CD14-positive monocyte (primary cell): ENCODE measurements at regions not wholly inside any gene's neighbourhood (a gene's known extent, or its start where the extent isn't known, plus 50 kb on each side); places are given as distances from the start of the nearest gene placed in this dataset.

ENCODE experiments used
- DNase-seq, 3 donors: peaks; one replicate each; pipeline ENCODE4 v3.0.0-alpha.2; 2011 to 2022
- H2AFZ ChIP-seq: 2 replicates; pipeline ENCODE4 v1.6.0; 2012; ENCODE audit warnings: mild to moderate bottlenecking, low read depth, low read length, inconsistent platforms; ENCODE audit not compliant: insufficient read depth, poor library complexity, severe bottlenecking
- H3K27ac ChIP-seq, 2 donors: 1 replicate in 1 of 2; 2 replicates in 1 of 2; pipeline ENCODE4 v1.5.1; 2012 to 2013; ENCODE audit warnings: low read length in 2 of 2, control low read depth in 1 of 2, inconsistent platforms in 1 of 2, low read depth in 1 of 2, mild to moderate bottlenecking in 1 of 2
- H3K27me3 ChIP-seq, 2 donors: one replicate each; pipeline versions ENCODE4 v1.6.0 to v1.6.1; 2011 to 2013; ENCODE audit warnings: low read length in 2 of 2; ENCODE audit not compliant: control insufficient read depth in 2 of 2, insufficient read depth in 2 of 2
- H3K36me3 ChIP-seq, 2 donors: replicated peaks in 1 of 2; 1 replicate in 1 of 2; 2 replicates in 1 of 2; pipeline versions ENCODE4 v1.5.1 to v1.6.1; 2012 to 2013; ENCODE audit warnings: low read length in 2 of 2, control low read depth in 1 of 2, inconsistent platforms in 1 of 2, mild to moderate bottlenecking in 1 of 2; ENCODE audit not compliant: insufficient read depth in 2 of 2, control insufficient read depth in 1 of 2
- H3K4me1 ChIP-seq, 2 donors: 1 replicate in 1 of 2; 2 replicates in 1 of 2; pipeline versions ENCODE4 v1.5.1 to v1.6.1; 2012 to 2013; ENCODE audit warnings: low read length in 2 of 2, control low read depth in 1 of 2, inconsistent platforms in 1 of 2, mild to moderate bottlenecking in 1 of 2, moderate library complexity in 1 of 2; ENCODE audit not compliant: insufficient read depth in 2 of 2, control insufficient read depth in 1 of 2
- H3K4me2 ChIP-seq: replicated peaks from 2 replicates; pipeline ENCODE3; 2012; ENCODE audit warnings: low read length, moderate library complexity, mild to moderate bottlenecking; ENCODE audit not compliant: poor library complexity, severe bottlenecking; ENCODE audit errors: extremely low read depth
- H3K4me3 ChIP-seq, 3 experiments: fragments of 200-600 bp in 1 of 3; sonication (generic) in 1 of 3; replicated peaks in 1 of 3; 1 replicate in 2 of 3; 2 replicates in 1 of 3; pipeline ENCODE4 v1.5.1; 2011 to 2013; ENCODE audit warnings: low read length in 3 of 3, mild to moderate bottlenecking in 3 of 3, control low read depth in 2 of 3, low read depth in 2 of 3, inconsistent platforms in 1 of 3, moderate library complexity in 1 of 3
- H3K79me2 ChIP-seq: 2 replicates; pipeline ENCODE4 v1.6.0; 2012; ENCODE audit warnings: mild to moderate bottlenecking, control low read depth, inconsistent platforms, low read length, moderate library complexity; ENCODE audit not compliant: insufficient read depth
- H3K9ac ChIP-seq: 2 replicates; pipeline ENCODE4 v1.6.0; 2017; ENCODE audit warnings: low read length, mild to moderate bottlenecking; ENCODE audit not compliant: insufficient read depth, poor library complexity, severe bottlenecking
- H3K9me3 ChIP-seq, 2 donors: replicated peaks in 1 of 2; 1 replicate in 1 of 2; 2 replicates in 1 of 2; pipeline versions ENCODE4 v1.5.1 to v1.6.1; 2012 to 2013; ENCODE audit warnings: low read length in 2 of 2, control low read depth in 1 of 2; ENCODE audit not compliant: control insufficient read depth in 1 of 2, insufficient read depth in 1 of 2
- H4K20me1 ChIP-seq: 2 replicates; pipeline ENCODE4 v1.6.0; 2012; ENCODE audit warnings: mild to moderate bottlenecking, low read length, control low read depth, moderate library complexity; ENCODE audit not compliant: insufficient read depth
- H3K27ac Mint-ChIP-seq, 7 donors: one replicate each; pipeline ENCODE4 v1.8.0; 2020; ENCODE audit warnings: mild to moderate bottlenecking in 7 of 7, mixed read lengths in 7 of 7, moderate library complexity in 6 of 7, inconsistent platforms in 2 of 7
- H3K27me3 Mint-ChIP-seq, 3 donors: one replicate each; pipeline ENCODE4 v1.8.0; 2021 to 2022; ENCODE audit warnings: low read depth in 3 of 3, mild to moderate bottlenecking in 3 of 3, mixed read lengths in 3 of 3, moderate library complexity in 3 of 3, inconsistent platforms in 1 of 3
- H3K36me3 Mint-ChIP-seq, 2 donors: one replicate each; pipeline ENCODE4 v1.8.0; 2020; ENCODE audit warnings: mixed read lengths in 2 of 2, inconsistent platforms in 1 of 2, mild to moderate bottlenecking in 1 of 2
- H3K4me1 Mint-ChIP-seq: one replicate; pipeline ENCODE4 v1.8.0; 2020; ENCODE audit warnings: mild to moderate bottlenecking, mixed read lengths
- H3K4me3 Mint-ChIP-seq, 2 donors: one replicate each; pipeline ENCODE4 v1.8.0; 2020; ENCODE audit warnings: mild to moderate bottlenecking in 2 of 2, mixed read lengths in 2 of 2, moderate library complexity in 1 of 2
- H3K9me3 Mint-ChIP-seq, 7 donors: one replicate each; pipeline ENCODE4 v1.8.0; 2020 to 2022; ENCODE audit warnings: mixed read lengths in 7 of 7, mild to moderate bottlenecking in 6 of 7, moderate library complexity in 6 of 7, inconsistent platforms in 2 of 7
- CTCF ChIP-seq: fragments of 200-600 bp; IDR thresholded peaks from one replicate; pipeline ENCODE4 v1.8.0; 2022; ENCODE audit warnings: antibody characterized with exemption, mild to moderate bottlenecking
- WGBS: methylation state at CpG from one replicate; pipeline ENCODE4 v1.1.5; 2013; ENCODE audit warnings: missing lambda C conversion rate; ENCODE audit not compliant: insufficient coverage; 5-methylcytosine and 5-hydroxymethylcytosine counted together
- intact Hi-C, 2 donors: fragments of 100-400 bp; cut with micrococcal nuclease; formaldehyde crosslinking; loops; one replicate each; pipeline versions ENCODE4 v1.15.0 to v1.15.1; 2023

- no peaks in the 10 kb centered on the region for H4K20me1 ChIP-seq
- Mint-ChIP-seq H3K9me3 (peaks cover 0 to 5% (median 0%) of the 10 kb centered on the region in 7 donors), H3K36me3 (no peaks in the 10 kb centered on the region), H3K27ac (no peak overlapping the region), H3K4me3 (no peak overlapping the region), H3K4me1 (no peaks in the 10 kb centered on the region), H3K27me3 (no peaks in the 10 kb centered on the region)
- H3K9ac ChIP-seq: no peak overlapping the region
- no peaks in the 10 kb centered on the region for H3K9me3 ChIP-seq
- peak; percentile 25 for TF ChIP-seq CTCF
- WGBS: 33% methylated on average over 1 of the region's 5 CpGs
- no peak overlapping the region for H3K4me2 ChIP-seq
- intact Hi-C loops: no loop called here
- no peaks in the 10 kb centered on the region for H3K4me1 ChIP-seq
- no peak overlapping the region for H3K27ac ChIP-seq
- no peak overlapping the region for H2AFZ ChIP-seq
- no peaks in the 10 kb centered on the region for H3K36me3 ChIP-seq
- H3K27me3 ChIP-seq: no peaks in the 10 kb centered on the region
- no peak for DNase-seq
- H3K79me2 ChIP-seq: no peaks in the 10 kb centered on the region
- no peak overlapping the region for H3K4me3 ChIP-seq
Observed at GRCh38 chr1:68600049-68600661, 103.3 kb upstream of the DEPDC1 start.

- Mint-ChIP-seq H3K4me1 (no peaks in the 10 kb centered on the region), H3K36me3 (no peaks in the 10 kb centered on the region), H3K4me3 (no peak overlapping the region), H3K9me3 (peaks cover 0 to 17% (median 6%) of the 10 kb centered on the region in 7 donors), H3K27me3 (no peaks in the 10 kb centered on the region), H3K27ac (no peak overlapping the region)
- no peaks in the 10 kb centered on the region for H3K27me3 ChIP-seq
- no peak for TF ChIP-seq CTCF
- H3K4me2 ChIP-seq: no peak overlapping the region
- H3K4me3 ChIP-seq: no peak overlapping the region
- DNase-seq: no peak
- H3K36me3 ChIP-seq: no peaks in the 10 kb centered on the region
- no peaks in the 10 kb centered on the region for H3K79me2 ChIP-seq
- WGBS: no CpG with 5 or more reads among the region's 3 CpGs
- intact Hi-C loops: no loop called here
- H3K9me3 ChIP-seq: peaks cover 5 to 6% of the 10 kb centered on the region in 2 donors
- no peaks in the 10 kb centered on the region for H4K20me1 ChIP-seq
- H3K4me1 ChIP-seq: no peaks in the 10 kb centered on the region
- H2AFZ ChIP-seq: no peak overlapping the region
- H3K9ac ChIP-seq: no peak overlapping the region
- H3K27ac ChIP-seq: no peak overlapping the region
Observed at GRCh38 chr1:68608289-68608688, 111.4 kb upstream of the DEPDC1 start.
